ENCODE measurements at regions not wholly inside any gene's neighbourhood (a gene's known extent, or its start where the extent isn't known, plus 50 kb on each side); places are given as distances from the start of the nearest gene placed in this dataset.

GRCh38 chr12:94805749-94806529, 155.6 kb upstream of the TMCC3 start:
- Histone ChIP-seq H4K20me1 (ENCODE audit: insufficient read depth) (no peaks in the 10 kb centered on the region), H3K9ac (ENCODE audit: low read length) (no peak overlapping the region), H3K79me2 (replicated peaks; ENCODE audit: insufficient read depth, low read length) (no peaks in the 10 kb centered on the region), H3K27me3 (ENCODE audit: insufficient read depth, low read depth, low read length) (no peaks in the 10 kb centered on the region), H3K4me3 (ENCODE audit: low read length) (no peak overlapping the region), H3K9me2 (ENCODE audit: insufficient read depth, low read length) (no peaks in the 10 kb centered on the region), H3K4me2 (ENCODE audit: low read length) (no peak overlapping the region), H2AFZ (ENCODE audit: low read depth, low read length) (no peak overlapping the region), H3K9me3 (ENCODE audit: low read length) (no peaks in the 10 kb centered on the region), H3F3A (ENCODE audit: insufficient read depth, low read length, poor library complexity, severe bottlenecking) (no peaks in the 10 kb centered on the region), H3K36me3 (ENCODE audit: insufficient read depth, low read length) (no peaks in the 10 kb centered on the region), H3K27ac (ENCODE audit: low read length) (no peak overlapping the region)
- TF ChIP-seq SMC3 (conservative IDR thresholded peaks at IDR 0.05; ENCODE audit: poor library complexity): no peak
- no peak for TF ChIP-seq RAD21 (conservative IDR thresholded peaks at IDR 0.05)
- no peak for TF ChIP-seq REST (IDR thresholded peaks at IDR 0.05; ENCODE audit: borderline replicate concordance)
- TF ChIP-seq EP300 (conservative IDR thresholded peaks at IDR 0.05; ENCODE audit: poor library complexity, severe bottlenecking): no peak
- no peak for TF ChIP-seq TAF1 (IDR thresholded peaks at IDR 0.05; ENCODE audit: low read depth)
- no peak for TF ChIP-seq POLR2AphosphoS5 (IDR thresholded peaks at IDR 0.05)
- TF ChIP-seq MXI1 (conservative IDR thresholded peaks at IDR 0.05; ENCODE audit: poor library complexity, severe bottlenecking): no peak
- TF ChIP-seq EZH2 (IDR thresholded peaks at IDR 0.05; ENCODE audit: borderline replicate concordance, insufficient read depth, low read length, poor library complexity, severe bottlenecking): no peak

GRCh38 chr12:94803939-94804338, 153.6 kb upstream of the TMCC3 start:
- no peaks in the 10 kb centered on the region for H3F3A ChIP-seq (ENCODE audit: insufficient read depth, low read length, poor library complexity, severe bottlenecking)
- H3K9me3 ChIP-seq (ENCODE audit: low read length): no peaks in the 10 kb centered on the region
- no peaks in the 10 kb centered on the region for H4K20me1 ChIP-seq (ENCODE audit: insufficient read depth)
- H3K9me2 ChIP-seq (ENCODE audit: insufficient read depth, low read length): no peaks in the 10 kb centered on the region
- no peaks in the 10 kb centered on the region for H3K27me3 ChIP-seq (ENCODE audit: insufficient read depth, low read depth, low read length)
- peak overlapping the region; percentile 21 for H3K27ac ChIP-seq (ENCODE audit: low read length)
- H3K4me3 ChIP-seq (ENCODE audit: low read length): no peak overlapping the region
- H2AFZ ChIP-seq (ENCODE audit: low read depth, low read length): no peak overlapping the region
- H3K79me2 ChIP-seq (replicated peaks; ENCODE audit: insufficient read depth, low read length): no peaks in the 10 kb centered on the region
- no peak overlapping the region for H3K4me2 ChIP-seq (ENCODE audit: low read length)
- no peak for TF ChIP-seq MXI1 (conservative IDR thresholded peaks at IDR 0.05; ENCODE audit: poor library complexity, severe bottlenecking)
- no peak for TF ChIP-seq REST (IDR thresholded peaks at IDR 0.05; ENCODE audit: borderline replicate concordance)
- TF ChIP-seq EP300 (conservative IDR thresholded peaks at IDR 0.05; ENCODE audit: poor library complexity, severe bottlenecking): no peak
- TF ChIP-seq CTCF (IDR thresholded peaks at IDR 0.05; ENCODE audit: poor library complexity, severe bottlenecking): no peak
- TF ChIP-seq SMC3 (conservative IDR thresholded peaks at IDR 0.05; ENCODE audit: poor library complexity): no peak
- TF ChIP-seq RAD21 (conservative IDR thresholded peaks at IDR 0.05): no peak
- no peak for TF ChIP-seq EZH2 (IDR thresholded peaks at IDR 0.05; ENCODE audit: borderline replicate concordance, insufficient read depth, low read length, poor library complexity, severe bottlenecking)
- TF ChIP-seq TAF1 (IDR thresholded peaks at IDR 0.05; ENCODE audit: low read depth): no peak
- TF ChIP-seq POLR2AphosphoS5 (IDR thresholded peaks at IDR 0.05): no peak
- H3K36me3 ChIP-seq (ENCODE audit: insufficient read depth, low read length): no peaks in the 10 kb centered on the region
- no peak overlapping the region for H3K9ac ChIP-seq (ENCODE audit: low read length)
